CD14-positive monocyte (primary cell): ENCODE measurements at regions not wholly inside any gene's neighbourhood (a gene's known extent, or its start where the extent isn't known, plus 50 kb on each side); places are given as distances from the start of the nearest gene placed in this dataset.

Experiments used
- DNase-seq, 3 donors: peaks; one replicate each; pipeline ENCODE4 v3.0.0-alpha.2; 2011 to 2022
- H2AFZ ChIP-seq: 2 replicates; pipeline ENCODE4 v1.6.0; 2012; ENCODE audit warnings: mild to moderate bottlenecking, low read depth, low read length, inconsistent platforms; ENCODE audit not compliant: insufficient read depth, poor library complexity, severe bottlenecking
- H3K27ac ChIP-seq, 2 donors: 1 replicate in 1 of 2; 2 replicates in 1 of 2; pipeline ENCODE4 v1.5.1; 2012 to 2013; ENCODE audit warnings: low read length in 2 of 2, control low read depth in 1 of 2, inconsistent platforms in 1 of 2, low read depth in 1 of 2, mild to moderate bottlenecking in 1 of 2
- H3K27me3 ChIP-seq, 2 donors: one replicate each; pipeline versions ENCODE4 v1.6.0 to v1.6.1; 2011 to 2013; ENCODE audit warnings: low read length in 2 of 2; ENCODE audit not compliant: control insufficient read depth in 2 of 2, insufficient read depth in 2 of 2
- H3K36me3 ChIP-seq, 2 donors: replicated peaks in 1 of 2; 1 replicate in 1 of 2; 2 replicates in 1 of 2; pipeline versions ENCODE4 v1.5.1 to v1.6.1; 2012 to 2013; ENCODE audit warnings: low read length in 2 of 2, control low read depth in 1 of 2, inconsistent platforms in 1 of 2, mild to moderate bottlenecking in 1 of 2; ENCODE audit not compliant: insufficient read depth in 2 of 2, control insufficient read depth in 1 of 2
- H3K4me1 ChIP-seq, 2 donors: 1 replicate in 1 of 2; 2 replicates in 1 of 2; pipeline versions ENCODE4 v1.5.1 to v1.6.1; 2012 to 2013; ENCODE audit warnings: low read length in 2 of 2, control low read depth in 1 of 2, inconsistent platforms in 1 of 2, mild to moderate bottlenecking in 1 of 2, moderate library complexity in 1 of 2; ENCODE audit not compliant: insufficient read depth in 2 of 2, control insufficient read depth in 1 of 2
- H3K4me2 ChIP-seq: replicated peaks from 2 replicates; pipeline ENCODE3; 2012; ENCODE audit warnings: low read length, moderate library complexity, mild to moderate bottlenecking; ENCODE audit not compliant: poor library complexity, severe bottlenecking; ENCODE audit errors: extremely low read depth
- H3K4me3 ChIP-seq, 3 experiments: fragments of 200-600 bp in 1 of 3; sonication (generic) in 1 of 3; replicated peaks in 1 of 3; 1 replicate in 2 of 3; 2 replicates in 1 of 3; pipeline ENCODE4 v1.5.1; 2011 to 2013; ENCODE audit warnings: low read length in 3 of 3, mild to moderate bottlenecking in 3 of 3, control low read depth in 2 of 3, low read depth in 2 of 3, inconsistent platforms in 1 of 3, moderate library complexity in 1 of 3
- H3K79me2 ChIP-seq: 2 replicates; pipeline ENCODE4 v1.6.0; 2012; ENCODE audit warnings: mild to moderate bottlenecking, control low read depth, inconsistent platforms, low read length, moderate library complexity; ENCODE audit not compliant: insufficient read depth
- H3K9ac ChIP-seq: 2 replicates; pipeline ENCODE4 v1.6.0; 2017; ENCODE audit warnings: low read length, mild to moderate bottlenecking; ENCODE audit not compliant: insufficient read depth, poor library complexity, severe bottlenecking
- H3K9me3 ChIP-seq, 2 donors: replicated peaks in 1 of 2; 1 replicate in 1 of 2; 2 replicates in 1 of 2; pipeline versions ENCODE4 v1.5.1 to v1.6.1; 2012 to 2013; ENCODE audit warnings: low read length in 2 of 2, control low read depth in 1 of 2; ENCODE audit not compliant: control insufficient read depth in 1 of 2, insufficient read depth in 1 of 2
- H4K20me1 ChIP-seq: 2 replicates; pipeline ENCODE4 v1.6.0; 2012; ENCODE audit warnings: mild to moderate bottlenecking, low read length, control low read depth, moderate library complexity; ENCODE audit not compliant: insufficient read depth
- H3K27ac Mint-ChIP-seq, 7 donors: one replicate each; pipeline ENCODE4 v1.8.0; 2020; ENCODE audit warnings: mild to moderate bottlenecking in 7 of 7, mixed read lengths in 7 of 7, moderate library complexity in 6 of 7, inconsistent platforms in 2 of 7
- H3K27me3 Mint-ChIP-seq, 3 donors: one replicate each; pipeline ENCODE4 v1.8.0; 2021 to 2022; ENCODE audit warnings: low read depth in 3 of 3, mild to moderate bottlenecking in 3 of 3, mixed read lengths in 3 of 3, moderate library complexity in 3 of 3, inconsistent platforms in 1 of 3
- H3K36me3 Mint-ChIP-seq, 2 donors: one replicate each; pipeline ENCODE4 v1.8.0; 2020; ENCODE audit warnings: mixed read lengths in 2 of 2, inconsistent platforms in 1 of 2, mild to moderate bottlenecking in 1 of 2
- H3K4me1 Mint-ChIP-seq: one replicate; pipeline ENCODE4 v1.8.0; 2020; ENCODE audit warnings: mild to moderate bottlenecking, mixed read lengths
- H3K4me3 Mint-ChIP-seq, 2 donors: one replicate each; pipeline ENCODE4 v1.8.0; 2020; ENCODE audit warnings: mild to moderate bottlenecking in 2 of 2, mixed read lengths in 2 of 2, moderate library complexity in 1 of 2
- H3K9me3 Mint-ChIP-seq, 7 donors: one replicate each; pipeline ENCODE4 v1.8.0; 2020 to 2022; ENCODE audit warnings: mixed read lengths in 7 of 7, mild to moderate bottlenecking in 6 of 7, moderate library complexity in 6 of 7, inconsistent platforms in 2 of 7
- WGBS: methylation state at CpG from one replicate; pipeline ENCODE4 v1.1.5; 2013; ENCODE audit warnings: missing lambda C conversion rate; ENCODE audit not compliant: insufficient coverage; 5-methylcytosine and 5-hydroxymethylcytosine counted together
- intact Hi-C, 2 donors: fragments of 100-400 bp; cut with micrococcal nuclease; formaldehyde crosslinking; loops; one replicate each; pipeline versions ENCODE4 v1.15.0 to v1.15.1; 2023
- TF ChIP-seq, protein P1 (sequence below): fragments of 200-600 bp; IDR thresholded peaks from one replicate; pipeline ENCODE4 v1.8.0; 2022; ENCODE audit warnings: antibody characterized with exemption, mild to moderate bottlenecking

DNA sequence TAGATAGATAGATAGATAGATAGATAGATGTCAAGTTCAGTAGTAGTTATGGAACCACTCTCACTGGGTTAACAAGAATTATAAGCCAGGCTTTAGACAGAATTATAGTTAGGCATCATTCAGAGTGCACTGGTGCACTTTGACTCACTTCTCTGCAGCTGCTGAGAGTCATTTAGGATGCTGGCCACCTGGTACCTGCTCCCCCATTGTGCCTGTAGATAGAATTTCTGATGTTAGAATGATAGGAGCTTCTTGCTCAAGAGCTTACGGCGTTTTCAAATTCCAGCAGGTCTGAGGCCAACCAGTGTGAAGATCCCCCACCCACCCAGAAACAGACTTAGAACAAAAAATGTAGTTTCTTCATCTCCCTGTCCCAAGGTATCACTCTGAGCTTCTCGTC, 107.8 kb upstream of the HMCN1 start:
- intact Hi-C loops: no loop called here

DNA sequence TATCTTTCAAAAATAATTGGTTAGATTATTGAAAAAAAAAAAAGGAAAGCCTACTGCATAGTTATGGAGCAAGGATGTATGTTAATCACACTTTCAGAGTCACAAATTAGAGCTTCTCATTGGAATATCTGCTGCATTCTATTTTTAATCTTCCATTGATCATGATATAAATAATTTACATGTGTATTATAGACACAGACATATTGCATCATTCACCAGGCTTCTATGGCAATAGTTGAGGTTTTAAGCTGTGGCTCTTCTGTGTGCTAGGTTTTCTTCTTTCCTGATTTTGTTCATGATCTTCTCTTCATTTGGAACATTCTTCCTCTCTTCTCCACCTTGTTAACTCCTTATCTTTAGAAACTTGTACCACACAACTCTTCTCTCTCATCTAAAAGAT, 123.2 kb upstream of the HMCN1 start:
- Histone ChIP-seq H3K9me3 (peaks cover 3 to 7% of the 10 kb centered on the region in 2 donors), H3K79me2 (no peaks in the 10 kb centered on the region), H3K36me3 (no peaks in the 10 kb centered on the region), H3K27ac (no peak overlapping the region), H3K9ac (no peak overlapping the region), H4K20me1 (no peaks in the 10 kb centered on the region), H3K4me3 (no peak overlapping the region), H3K27me3 (no peaks in the 10 kb centered on the region), H3K4me1 (peaks cover 0 to 11% of the 10 kb centered on the region in 2 donors), H3K4me2 (no peak overlapping the region), H2AFZ (peak overlapping the region; percentile 44)
- H3K27me3 Mint-ChIP-seq: peaks cover 0 to 1% (median 0%) of the 10 kb centered on the region in 3 donors
- TF ChIP-seq, protein P1, sequence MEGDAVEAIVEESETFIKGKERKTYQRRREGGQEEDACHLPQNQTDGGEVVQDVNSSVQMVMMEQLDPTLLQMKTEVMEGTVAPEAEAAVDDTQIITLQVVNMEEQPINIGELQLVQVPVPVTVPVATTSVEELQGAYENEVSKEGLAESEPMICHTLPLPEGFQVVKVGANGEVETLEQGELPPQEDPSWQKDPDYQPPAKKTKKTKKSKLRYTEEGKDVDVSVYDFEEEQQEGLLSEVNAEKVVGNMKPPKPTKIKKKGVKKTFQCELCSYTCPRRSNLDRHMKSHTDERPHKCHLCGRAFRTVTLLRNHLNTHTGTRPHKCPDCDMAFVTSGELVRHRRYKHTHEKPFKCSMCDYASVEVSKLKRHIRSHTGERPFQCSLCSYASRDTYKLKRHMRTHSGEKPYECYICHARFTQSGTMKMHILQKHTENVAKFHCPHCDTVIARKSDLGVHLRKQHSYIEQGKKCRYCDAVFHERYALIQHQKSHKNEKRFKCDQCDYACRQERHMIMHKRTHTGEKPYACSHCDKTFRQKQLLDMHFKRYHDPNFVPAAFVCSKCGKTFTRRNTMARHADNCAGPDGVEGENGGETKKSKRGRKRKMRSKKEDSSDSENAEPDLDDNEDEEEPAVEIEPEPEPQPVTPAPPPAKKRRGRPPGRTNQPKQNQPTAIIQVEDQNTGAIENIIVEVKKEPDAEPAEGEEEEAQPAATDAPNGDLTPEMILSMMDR: no peak
- H3K27ac Mint-ChIP-seq: no peak overlapping the region
- H3K9me3 Mint-ChIP-seq: peaks cover 4 to 24% (median 10%) of the 10 kb centered on the region in 7 donors
- intact Hi-C loops: no loop called here
- H3K36me3 Mint-ChIP-seq: peaks cover 3% of the 10 kb centered on the region in 2 donors
- peaks cover 9% of the 10 kb centered on the region for H3K4me1 Mint-ChIP-seq
- H3K4me3 Mint-ChIP-seq: no peak overlapping the region
- DNase-seq: peak in 1 of 3 donors; percentile 26

More for the DNA sequence above, 107.8 kb upstream of the HMCN1 start:
- H3K9me3 ChIP-seq: no peaks in the 10 kb centered on the region
- no peaks in the 10 kb centered on the region for H3K27me3 ChIP-seq
- H4K20me1 ChIP-seq: no peaks in the 10 kb centered on the region
- no peak overlapping the region for H3K27ac ChIP-seq
- TF ChIP-seq, protein P1: no peak
- H3K9ac ChIP-seq: no peak overlapping the region
- H3K4me1 ChIP-seq: peaks cover 0 to 5% of the 10 kb centered on the region in 2 donors
- no peak overlapping the region for H3K4me3 ChIP-seq
- no peak overlapping the region for H3K4me3 Mint-ChIP-seq
- no peaks in the 10 kb centered on the region for H3K79me2 ChIP-seq
- 80% methylated on average over 1 of the region's 3 CpGs for WGBS
- no peak overlapping the region for H2AFZ ChIP-seq
- H3K27ac Mint-ChIP-seq: peak overlapping the region in 1 of 7 donors; percentile 16
- H3K36me3 Mint-ChIP-seq: no peaks in the 10 kb centered on the region
- DNase-seq: no peak
- peaks cover 4% of the 10 kb centered on the region for H3K4me1 Mint-ChIP-seq
- H3K9me3 Mint-ChIP-seq: peaks cover 0 to 6% (median 2%) of the 10 kb centered on the region in 7 donors
- H3K27me3 Mint-ChIP-seq: peaks cover 0 to 1% (median 0%) of the 10 kb centered on the region in 3 donors
- no peaks in the 10 kb centered on the region for H3K36me3 ChIP-seq
- no peak overlapping the region for H3K4me2 ChIP-seq
